NCI-H1436 treated with DMSO at 0.1 percent for 48 hours (cell line): ENCODE measurements at regions not wholly inside any gene's neighbourhood (a gene's known extent, or its start where the extent isn't known, plus 50 kb on each side); places are given as distances from the start of the nearest gene placed in this dataset.

Experiments
- DNase-seq: peaks from one replicate; lab custom pipeline; 2025; lab: John Stamatoyannopoulos, UW

DNA sequence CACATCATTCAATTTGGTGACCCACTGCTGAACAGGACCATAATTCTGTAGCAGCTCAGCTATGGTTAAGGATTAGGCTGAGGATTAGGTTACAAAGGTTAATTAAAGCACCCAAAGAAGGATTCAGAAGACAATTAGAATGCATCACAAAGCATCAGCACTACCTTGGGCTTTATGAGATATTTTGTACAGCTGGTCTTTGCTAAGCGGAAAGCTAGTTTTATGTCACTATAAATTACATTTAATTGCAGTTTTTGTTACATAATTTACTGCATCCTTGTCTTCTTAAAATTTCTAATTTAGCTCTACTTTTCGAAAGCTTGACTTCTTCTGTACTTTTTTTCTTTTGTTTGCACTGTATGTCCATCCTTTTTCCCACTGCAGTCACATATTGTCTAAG, 711.5 kb downstream of the RPS29 start:
- DNase-seq = no peak

DNA sequence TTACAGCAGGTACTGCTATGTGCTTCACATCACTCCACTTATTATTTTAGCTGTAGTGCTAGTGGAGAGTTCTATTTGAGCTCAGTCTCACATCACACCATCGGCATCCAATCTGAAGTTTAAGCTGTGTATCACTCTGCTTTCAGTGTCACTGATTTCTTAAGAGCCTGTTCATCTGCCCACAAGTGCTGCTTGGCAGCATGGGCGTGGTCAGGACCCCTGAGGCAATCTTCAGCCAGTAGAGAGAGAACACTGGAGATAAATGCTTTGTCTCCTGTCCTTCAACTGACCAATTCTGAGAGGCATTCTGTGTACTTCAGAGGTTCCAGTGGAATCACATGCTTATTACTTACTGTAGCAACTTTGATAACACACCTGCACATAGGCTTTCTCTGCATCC, 728.8 kb downstream of the RPS29 start:
- DNase-seq = no peak

GRCh38 chr14:48853159-48853558, 733.0 kb downstream of the RPS29 start:
- no peak for DNase-seq

GRCh38 chr14:48849741-48850322, 736.3 kb downstream of the RPS29 start:
- DNase-seq = no peak

DNA sequence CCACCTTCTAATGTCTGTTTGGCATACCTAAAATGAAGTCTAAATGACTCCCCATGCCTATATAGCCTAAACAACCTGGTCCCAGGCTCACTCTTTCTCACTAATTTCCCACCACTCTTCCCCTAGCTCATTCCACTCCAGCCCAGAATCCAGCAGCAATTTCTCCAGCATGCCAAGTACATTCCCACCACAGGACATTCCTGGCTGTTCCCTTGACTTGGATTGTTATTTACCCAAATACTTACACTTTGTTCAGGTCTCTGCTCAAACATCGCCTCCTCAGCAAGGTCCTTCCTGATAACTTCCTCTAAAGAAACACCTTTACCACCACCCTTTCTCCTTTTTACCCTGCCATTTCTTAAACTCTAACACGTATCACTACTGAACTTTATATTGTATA, 743.4 kb downstream of the RPS29 start:
- DNase-seq = no peak

DNA sequence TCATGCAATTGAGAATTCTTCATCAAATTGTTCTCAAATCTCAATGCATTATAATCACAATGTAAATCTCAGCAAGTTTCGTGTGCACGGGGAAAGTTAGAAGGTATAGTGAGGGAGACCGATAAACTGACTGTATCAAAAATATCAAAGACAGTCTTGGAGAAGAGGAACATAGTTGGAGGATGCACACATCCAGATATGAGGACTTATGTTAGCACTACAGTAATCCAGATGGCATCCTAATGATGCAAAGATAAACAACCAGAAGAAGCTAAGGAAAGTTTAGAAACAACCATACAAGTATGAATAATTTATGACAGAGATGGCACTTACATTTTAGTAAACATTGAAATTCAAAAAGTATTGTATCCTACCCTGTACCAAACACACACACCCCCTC, 760.1 kb downstream of the RPS29 start:
- no peak for DNase-seq

DNA sequence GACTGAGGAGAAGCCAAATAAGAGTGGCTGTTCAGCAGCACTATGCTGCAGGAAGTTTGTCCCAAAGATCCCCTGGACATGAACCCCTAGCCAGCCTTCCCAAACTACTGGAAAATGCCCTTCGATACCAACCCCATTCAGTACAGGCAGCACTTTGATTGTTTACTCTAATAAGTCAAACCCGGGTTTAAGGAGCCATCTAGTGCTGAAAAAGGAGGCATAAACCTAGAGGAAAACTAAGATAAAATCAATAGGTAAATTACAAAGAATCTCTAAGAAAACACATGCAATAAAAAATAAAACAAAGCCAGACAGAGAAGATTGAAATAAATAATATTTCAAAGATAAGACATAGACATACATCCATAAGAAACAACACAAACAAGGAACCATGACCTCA, 771.6 kb downstream of the RPS29 start:
- DNase-seq = no peak

DNA sequence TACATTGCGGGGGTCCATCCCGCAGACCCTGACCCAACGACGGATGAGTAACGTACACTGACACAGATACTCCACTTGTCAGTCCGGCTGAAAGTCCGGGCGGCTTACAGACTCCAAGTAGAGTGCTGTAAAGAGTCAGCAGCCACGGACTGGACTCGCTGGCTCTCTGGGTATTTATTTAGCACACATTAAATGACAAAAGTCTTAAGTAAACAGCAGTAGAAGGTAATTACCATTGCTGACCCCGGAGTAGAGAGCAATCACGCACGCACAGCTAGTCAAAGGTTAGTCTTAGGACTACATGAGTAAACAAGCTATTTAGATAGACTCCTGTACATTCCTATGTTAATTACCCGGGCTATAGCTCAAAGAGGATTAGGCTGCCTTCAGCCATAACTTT, 780.9 kb downstream of the RPS29 start:
- DNase-seq = no peak

DNA sequence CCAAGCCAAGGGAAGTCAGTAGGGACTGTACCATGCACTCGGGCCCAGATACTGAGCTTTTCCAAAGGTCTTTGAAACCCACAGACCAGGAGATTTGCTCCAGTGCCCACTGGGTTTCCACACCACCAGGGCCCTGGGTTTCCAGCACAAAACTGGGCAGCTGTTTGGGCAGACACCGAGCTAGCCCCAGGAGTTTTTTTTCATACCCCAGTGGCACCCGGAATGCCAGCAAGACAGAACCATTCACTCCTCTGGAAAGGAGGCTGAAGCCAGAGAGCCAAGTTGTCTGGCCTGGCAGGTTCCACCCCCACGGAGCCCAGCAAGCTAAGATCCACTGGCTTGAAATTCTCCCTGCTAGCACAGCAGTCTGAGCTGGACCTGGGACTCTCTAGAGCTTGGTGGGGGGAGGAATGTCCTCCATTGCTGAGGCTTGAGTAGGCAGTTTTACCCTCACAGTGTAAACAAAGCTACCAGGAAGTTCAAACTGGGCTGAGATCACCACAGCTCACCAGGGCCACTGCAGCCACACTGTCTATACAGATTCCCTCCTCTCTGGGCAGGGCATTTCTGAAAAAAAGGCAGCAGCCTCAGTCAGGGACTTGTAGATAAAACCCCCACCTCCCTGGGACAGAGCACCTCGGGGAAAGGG, 793.7 kb downstream of the RPS29 start:
- no peak for DNase-seq

GRCh38 chr14:48788771-48789170, 797.4 kb downstream of the RPS29 start:
- DNase-seq = no peak

DNA sequence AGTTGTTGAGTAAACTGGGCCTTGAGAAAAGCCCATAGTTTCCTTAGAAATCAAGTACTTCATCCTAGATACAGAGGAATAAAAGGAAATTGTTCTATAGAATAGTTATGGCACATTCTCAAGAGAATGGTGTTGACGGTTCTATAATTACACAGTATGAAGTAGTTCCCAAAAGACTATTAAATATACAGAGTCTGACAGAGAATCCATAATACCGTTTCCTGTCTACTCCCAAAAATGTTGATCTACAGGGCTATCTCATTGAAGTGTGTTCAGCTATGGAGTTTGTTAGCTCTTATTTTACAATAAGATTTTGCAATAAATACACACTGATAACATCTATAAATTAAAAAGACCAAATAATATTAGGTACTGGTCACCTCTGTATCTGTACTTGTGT, 799.7 kb downstream of the RPS29 start:
- DNase-seq = no peak

DNA sequence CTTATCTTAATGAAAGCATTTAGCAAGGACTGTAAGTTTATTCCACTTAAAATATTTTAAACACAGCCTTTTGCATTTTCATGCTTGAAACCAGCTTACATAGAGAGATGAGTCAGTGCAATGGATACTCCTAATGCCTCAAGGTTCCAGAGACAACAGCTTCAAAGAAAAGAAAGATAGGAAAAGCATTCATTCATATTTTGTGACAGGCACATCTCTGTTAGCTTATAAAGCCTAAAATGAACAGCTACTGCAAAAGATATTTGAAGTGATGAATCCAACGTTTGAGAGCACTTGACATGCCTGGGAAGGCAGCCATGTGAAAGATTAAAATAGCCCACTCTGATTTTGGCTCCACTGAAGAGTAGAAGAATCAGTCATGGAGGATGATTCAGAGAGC, 814.5 kb downstream of the RPS29 start:
- DNase-seq = no peak

DNA sequence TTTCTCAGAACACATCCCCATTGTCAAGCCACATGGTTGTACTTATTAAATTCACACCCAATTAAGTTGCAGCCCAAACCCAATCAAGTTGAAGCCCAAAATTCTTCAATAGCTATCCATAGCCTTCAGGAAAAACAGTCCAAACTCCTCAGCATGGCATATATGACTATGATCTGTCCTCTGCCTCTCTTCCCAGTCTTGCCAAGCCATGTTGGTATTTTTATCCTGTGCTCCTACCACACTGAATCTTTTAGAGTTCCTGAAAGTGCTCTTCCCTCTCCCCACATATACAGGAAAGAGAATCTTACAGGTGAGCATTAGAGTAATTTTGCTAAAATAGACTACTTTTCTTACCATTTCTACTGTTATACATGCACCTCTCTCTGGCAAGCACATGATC, 834.9 kb downstream of the RPS29 start:
- DNase-seq = no peak

DNA sequence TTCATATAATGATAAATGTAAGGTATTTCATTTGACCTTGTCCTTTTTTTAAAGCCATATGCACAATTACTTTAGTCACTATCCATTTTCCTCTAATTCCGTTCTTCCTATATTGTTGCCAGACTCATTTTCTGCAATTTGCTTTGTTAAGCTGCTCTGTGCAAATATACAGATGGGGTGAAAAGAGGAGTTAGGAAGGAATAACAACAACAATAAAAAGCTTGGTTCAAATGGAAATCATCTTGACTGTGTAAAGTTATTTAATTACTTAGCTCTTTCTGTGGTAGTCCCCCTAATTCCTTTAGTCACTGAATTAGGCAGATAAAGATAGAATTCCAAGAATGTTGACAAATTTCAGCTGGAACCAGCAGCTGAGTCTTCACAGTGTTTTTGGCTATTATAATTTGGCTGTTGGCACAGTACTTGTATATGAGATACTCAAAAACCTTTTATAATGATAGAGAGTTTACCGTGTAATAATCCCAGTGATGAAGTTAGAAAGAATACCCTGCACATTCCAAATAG, 838.0 kb downstream of the RPS29 start:
- no peak for DNase-seq

DNA sequence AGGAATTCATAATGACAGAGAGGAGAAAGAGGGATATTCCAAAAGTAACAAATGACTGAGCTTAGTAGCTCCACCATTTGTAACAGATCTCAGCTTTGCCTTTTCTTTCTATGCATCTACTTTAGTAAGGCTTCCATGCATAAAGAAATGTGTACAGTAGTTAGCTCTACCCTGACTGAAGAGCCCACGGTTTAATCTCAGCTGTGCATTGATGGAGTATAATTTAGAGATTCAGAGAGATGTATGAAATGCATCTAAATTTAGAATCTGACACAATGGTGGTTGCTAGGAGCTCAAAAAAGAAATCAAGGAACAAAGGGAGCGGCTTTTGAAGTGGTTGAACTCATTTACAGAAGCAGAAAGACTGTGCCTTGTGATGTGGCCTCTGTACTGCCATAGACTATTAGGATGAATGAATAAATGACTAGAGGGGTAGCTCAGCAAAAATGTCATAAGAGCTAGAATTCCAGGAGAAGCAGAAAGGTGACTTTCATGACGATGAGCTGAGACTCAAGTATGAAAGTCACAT, 838.6 kb downstream of the RPS29 start:
- no peak for DNase-seq

DNA sequence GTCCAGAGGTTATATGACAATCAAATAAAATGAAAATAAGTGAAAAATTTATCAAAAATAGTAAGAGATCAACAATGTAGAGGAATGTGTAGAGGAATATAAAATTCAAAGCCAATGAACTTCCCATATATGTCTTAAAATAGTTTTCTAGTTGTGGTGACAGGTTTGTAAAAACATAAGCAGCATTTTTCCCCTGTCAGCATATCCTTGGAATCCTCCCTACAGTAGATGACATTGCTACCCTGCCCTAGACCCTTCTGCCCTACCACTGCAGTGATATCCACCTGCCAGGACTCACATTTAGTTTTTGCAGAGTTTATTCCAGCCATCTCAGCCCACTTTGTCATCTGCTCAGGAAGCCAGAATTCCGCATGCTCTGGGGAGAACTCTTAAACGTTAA, 842.0 kb downstream of the RPS29 start:
- DNase-seq = no peak

GRCh38 chr14:48738186-48738925, 847.8 kb downstream of the RPS29 start:
- DNase-seq = no peak

- DNase-seq = no peak
Measured at GRCh38 chr14:48735607-48736006, 850.6 kb downstream of the RPS29 start.

DNA sequence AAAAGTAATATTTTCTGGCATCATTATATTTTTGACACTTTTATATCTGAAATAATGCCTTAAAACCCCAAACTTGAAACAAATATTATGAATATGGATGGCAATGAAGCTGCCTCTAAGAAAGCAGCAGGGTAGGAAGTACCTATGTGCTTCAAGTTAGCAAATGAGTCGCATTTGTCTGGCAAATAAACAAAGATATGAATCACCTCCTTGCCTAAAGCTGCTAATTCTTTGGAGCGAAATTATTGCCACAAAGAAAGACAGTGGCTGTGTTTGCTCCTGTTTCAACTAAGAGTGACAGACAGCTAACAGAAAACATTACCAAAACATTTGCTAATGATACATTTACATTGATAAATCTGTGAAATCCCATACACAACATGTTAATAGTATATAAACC, 854.9 kb downstream of the RPS29 start:
- DNase-seq = no peak

DNA sequence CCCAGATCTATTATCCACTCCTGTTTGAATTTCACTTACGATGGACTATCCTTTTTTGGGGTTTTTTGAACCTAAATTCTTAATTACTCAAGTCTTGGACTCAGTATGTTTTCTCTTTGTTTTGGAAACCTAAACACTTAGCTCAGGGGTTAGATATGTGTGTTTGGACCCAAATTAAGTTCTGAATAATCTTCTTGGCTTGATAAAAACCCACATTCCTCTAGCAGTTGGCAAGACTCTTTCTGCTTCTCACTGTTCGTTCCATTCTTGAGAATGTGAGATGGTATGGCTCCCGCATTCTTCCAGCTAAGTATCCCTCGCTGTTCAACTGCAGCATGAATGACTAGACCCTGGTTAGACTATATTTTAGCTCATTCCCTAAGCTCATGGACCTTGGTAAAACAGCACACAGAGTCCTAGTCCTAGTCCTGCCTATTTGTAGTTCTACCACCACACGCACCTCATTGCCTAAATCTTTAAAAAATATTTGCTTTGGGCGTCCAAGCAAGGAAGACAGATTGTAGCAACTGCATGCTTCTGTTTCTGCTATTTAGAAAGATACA, 860.0 kb downstream of the RPS29 start:
- no peak for DNase-seq

GRCh38 chr14:48725051-48725734, 861.0 kb downstream of the RPS29 start:
- DNase-seq = no peak

- DNase-seq = no peak
Measured at GRCh38 chr14:48723841-48724495, 862.2 kb downstream of the RPS29 start.
